ENCODE measurements at regions not wholly inside any gene's neighbourhood (a gene's known extent, or its start where the extent isn't known, plus 50 kb on each side); places are given as distances from the start of the nearest gene placed in this dataset.

DNA sequence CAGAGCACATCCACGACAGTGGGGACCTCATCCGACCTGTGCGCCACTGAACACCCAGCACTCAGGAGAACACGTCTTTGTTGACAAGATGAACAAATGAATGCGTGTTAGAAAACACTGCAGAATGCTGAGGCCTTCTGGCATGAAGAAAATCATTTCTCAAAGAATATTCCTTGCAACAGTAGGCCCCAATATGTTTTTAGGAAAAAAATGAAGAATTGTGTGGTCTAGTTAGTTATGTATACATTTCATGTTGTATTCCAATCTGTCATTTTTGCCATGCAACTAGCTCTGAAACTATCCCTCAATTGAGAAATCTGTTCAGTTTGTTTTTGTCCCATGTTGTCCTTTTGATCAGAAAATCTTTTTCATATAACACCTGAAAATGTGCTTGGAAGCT lies 77.4 kb upstream of the MAD2L1 start:
- Histone ChIP-seq H3K9ac (ENCODE audit: low read depth in 1 of 2, low read length in 2 of 2) (no peak overlapping the region), H3K27ac (ENCODE audit: low read depth in 2 of 2, low read length in 2 of 2) (no peak overlapping the region), H3K27me3 (ENCODE audit: control insufficient read depth in 2 of 2, insufficient read depth in 2 of 2, low read length in 2 of 2) (no peaks in the 10 kb centered on the region), H3K9me3 (ENCODE audit: control insufficient read depth in 2 of 2, low read length in 2 of 2) (no peaks in the 10 kb centered on the region), H3K36me3 (ENCODE audit: control insufficient read depth in 2 of 2, insufficient read depth in 2 of 2, low read length in 2 of 2) (no peaks in the 10 kb centered on the region), H3K4me1 (ENCODE audit: control insufficient read depth in 2 of 2, insufficient read depth in 2 of 2, low read length in 2 of 2) (no peaks in the 10 kb centered on the region), H3K4me3 (ENCODE audit: low read length in 2 of 2) (no peak overlapping the region)

DNA sequence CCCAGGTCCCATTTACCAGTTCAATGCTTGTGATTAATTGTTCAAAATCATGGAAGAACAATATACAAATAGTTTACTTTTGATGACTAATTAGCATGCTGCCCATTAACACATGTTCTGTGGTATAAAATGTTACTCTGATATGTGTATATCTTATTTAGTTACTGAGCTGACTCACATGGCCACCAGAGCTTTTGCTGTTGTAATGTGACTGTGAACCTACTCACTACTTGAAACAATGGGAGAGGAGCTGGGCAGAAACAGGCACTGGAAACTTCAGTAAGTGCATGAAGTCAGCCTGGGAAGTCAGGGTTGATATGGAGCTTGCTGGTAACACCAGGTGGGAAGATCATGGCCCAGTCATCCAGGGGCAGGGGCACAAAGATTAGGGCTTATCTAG lies 72.7 kb upstream of the MAD2L1 start:
- Histone ChIP-seq H3K36me3 (ENCODE audit: control insufficient read depth in 2 of 2, insufficient read depth in 2 of 2, low read length in 2 of 2) (no peaks in the 10 kb centered on the region), H3K4me3 (ENCODE audit: low read length in 2 of 2) (no peak overlapping the region), H3K9ac (ENCODE audit: low read depth in 1 of 2, low read length in 2 of 2) (no peak overlapping the region), H3K27me3 (ENCODE audit: control insufficient read depth in 2 of 2, insufficient read depth in 2 of 2, low read length in 2 of 2) (no peaks in the 10 kb centered on the region), H3K27ac (ENCODE audit: low read depth in 2 of 2, low read length in 2 of 2) (no peak overlapping the region), H3K9me3 (ENCODE audit: control insufficient read depth in 2 of 2, low read length in 2 of 2) (no peaks in the 10 kb centered on the region), H3K4me1 (ENCODE audit: control insufficient read depth in 2 of 2, insufficient read depth in 2 of 2, low read length in 2 of 2) (no peaks in the 10 kb centered on the region)

DNA sequence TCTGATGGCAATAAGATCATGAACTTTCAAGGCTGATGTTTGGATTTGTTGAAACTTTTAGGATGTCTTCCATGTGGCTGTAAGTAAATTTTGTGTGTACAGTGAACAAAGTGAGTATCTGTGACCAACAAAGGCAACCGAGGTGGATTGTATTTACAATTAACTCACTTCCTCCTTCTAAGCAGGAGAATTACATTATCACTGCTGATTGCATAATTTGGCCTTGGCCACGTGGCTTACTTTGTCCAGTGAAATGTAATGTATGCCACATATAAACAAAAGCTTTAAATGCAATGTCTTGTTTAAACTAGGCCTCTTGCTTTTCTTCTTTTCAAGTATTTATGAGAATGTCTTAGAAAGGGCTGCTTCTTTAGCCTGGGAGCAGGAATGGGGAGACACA lies 66.3 kb upstream of the MAD2L1 start:
- Histone ChIP-seq H3K9me3 (ENCODE audit: control insufficient read depth in 2 of 2, low read length in 2 of 2) (no peaks in the 10 kb centered on the region), H3K36me3 (ENCODE audit: control insufficient read depth in 2 of 2, insufficient read depth in 2 of 2, low read length in 2 of 2) (no peaks in the 10 kb centered on the region), H3K27me3 (ENCODE audit: control insufficient read depth in 2 of 2, insufficient read depth in 2 of 2, low read length in 2 of 2) (no peaks in the 10 kb centered on the region), H3K9ac (ENCODE audit: low read depth in 1 of 2, low read length in 2 of 2) (no peak overlapping the region), H3K4me3 (ENCODE audit: low read length in 2 of 2) (no peak overlapping the region), H3K27ac (ENCODE audit: low read depth in 2 of 2, low read length in 2 of 2) (no peak overlapping the region), H3K4me1 (ENCODE audit: control insufficient read depth in 2 of 2, insufficient read depth in 2 of 2, low read length in 2 of 2) (no peaks in the 10 kb centered on the region)

DNA sequence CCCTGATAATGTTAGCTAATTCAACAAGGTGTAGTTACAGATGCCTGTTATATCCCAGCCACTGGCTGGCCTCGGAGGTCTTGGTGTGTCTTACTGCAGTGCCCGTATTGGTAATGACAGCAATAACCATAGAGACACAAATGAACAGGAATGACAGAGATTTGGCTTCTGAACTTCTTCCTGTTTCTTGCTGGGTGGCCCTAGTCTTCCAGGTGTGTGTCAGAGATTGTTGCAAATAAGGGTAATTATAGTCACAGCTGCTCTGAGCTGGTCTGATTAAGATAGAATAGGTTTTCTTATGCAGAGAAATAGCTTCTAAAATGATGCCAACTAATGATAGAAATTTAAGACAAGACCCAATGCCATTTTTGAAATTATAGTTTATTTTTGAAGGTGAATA lies 64.1 kb upstream of the MAD2L1 start:
- Histone ChIP-seq H3K4me3 (ENCODE audit: low read length in 2 of 2) (no peak overlapping the region), H3K9me3 (ENCODE audit: control insufficient read depth in 2 of 2, low read length in 2 of 2) (no peaks in the 10 kb centered on the region), H3K27me3 (ENCODE audit: control insufficient read depth in 2 of 2, insufficient read depth in 2 of 2, low read length in 2 of 2) (no peaks in the 10 kb centered on the region), H3K4me1 (ENCODE audit: control insufficient read depth in 2 of 2, insufficient read depth in 2 of 2, low read length in 2 of 2) (no peaks in the 10 kb centered on the region), H3K27ac (ENCODE audit: low read depth in 2 of 2, low read length in 2 of 2) (no peak overlapping the region), H3K36me3 (ENCODE audit: control insufficient read depth in 2 of 2, insufficient read depth in 2 of 2, low read length in 2 of 2) (no peaks in the 10 kb centered on the region), H3K9ac (ENCODE audit: low read depth in 1 of 2, low read length in 2 of 2) (no peak overlapping the region)

Measured in mucosa of rectum (tissue), 2 donors.